Uterus (tissue), 3 donors: ENCODE measurements at regions not wholly inside any gene's neighbourhood (a gene's known extent, or its start where the extent isn't known, plus 50 kb on each side); places are given as distances from the start of the nearest gene placed in this dataset.

ENCODE experiments used
- DNase-seq, 2 donors: peaks; one replicate each; pipeline ENCODE4 v3.0.0-alpha.2; 2019 to 2020
- H3K27ac ChIP-seq, 2 donors: fragments of 200-600 bp; sonication (generic); 1 replicate in 1 of 2; 2 replicates in 1 of 2; pipeline ENCODE4 v1.5.1; 2016 to 2018
- H3K27me3 ChIP-seq, 2 donors: fragments of 200-600 bp; sonication (generic); one replicate each; pipeline ENCODE4 v1.5.1; 2018 to 2019; ENCODE audit warnings: control low read depth in 1 of 2
- H3K36me3 ChIP-seq, 2 donors: fragments of 200-600 bp; sonication (generic); one replicate each; pipeline ENCODE4 v1.5.1; 2019; ENCODE audit warnings: control low read depth in 1 of 2
- H3K4me1 ChIP-seq, 2 donors: fragments of 200-600 bp; sonication (generic); one replicate each; pipeline ENCODE4 v1.5.1; 2018 to 2019; ENCODE audit warnings: control low read depth in 1 of 2
- H3K4me3 ChIP-seq, 2 donors: fragments of 200-600 bp; sonication (generic); 1 replicate in 1 of 2; 2 replicates in 1 of 2; pipeline ENCODE4 v1.5.1; 2018 to 2019; ENCODE audit warnings: mild to moderate bottlenecking in 1 of 2
- H3K9me3 ChIP-seq, 2 donors: fragments of 200-600 bp; sonication (generic); one replicate each; pipeline ENCODE4 v1.5.1; 2019; ENCODE audit warnings: control low read depth in 1 of 2
- CTCF ChIP-seq, 4 experiments: fragments of 200-600 bp in 2 of 4; fragments of 450-650 bp in 2 of 4; sonication (generic) in 2 of 4; IDR thresholded peaks; one replicate each; pipeline ENCODE4 v1.5.1; 2016 to 2019; ENCODE audit warnings: antibody characterized with exemption in 4 of 4, mild to moderate bottlenecking in 2 of 4, moderate library complexity in 1 of 4
- POLR2A ChIP-seq, 2 donors: fragments of 450-650 bp; IDR thresholded peaks; one replicate each; pipeline ENCODE4 v1.6.1; 2016; ENCODE audit warnings: antibody characterized with exemption in 2 of 2, mild to moderate bottlenecking in 1 of 2, moderate library complexity in 1 of 2
- intact Hi-C: fragments of 100-400 bp; cut with DNase I; formaldehyde crosslinking; loops from one replicate; pipeline ENCODE4 v1.15.1; 2023; ENCODE audit warnings: low total_unique reads
- donor health status: DM: yes; HTN: yes; CAD: no.

GRCh38 chr9:85344901-85345300, 396.9 kb downstream of the AGTPBP1 start:
- DNase-seq = no peak
- Histone ChIP-seq H3K9me3 (no peaks in the 10 kb centered on the region), H3K27me3 (no peaks in the 10 kb centered on the region), H3K36me3 (no peaks in the 10 kb centered on the region), H3K27ac (no peak overlapping the region), H3K4me3 (no peak overlapping the region), H3K4me1 (no peaks in the 10 kb centered on the region)
- intact Hi-C loops = no loop called here
- TF ChIP-seq CTCF (IDR thresholded peaks at IDR 0.05) (no peak), POLR2A (IDR thresholded peaks at IDR 0.05) (no peak)

GRCh38 chr9:85339338-85339737, 402.4 kb downstream of the AGTPBP1 start:
- Histone ChIP-seq H3K27ac (no peak overlapping the region), H3K36me3 (no peaks in the 10 kb centered on the region), H3K4me1 (no peaks in the 10 kb centered on the region), H3K9me3 (no peaks in the 10 kb centered on the region), H3K4me3 (no peak overlapping the region), H3K27me3 (no peaks in the 10 kb centered on the region)
- intact Hi-C loops = no loop called here
- TF ChIP-seq POLR2A (IDR thresholded peaks at IDR 0.05) = no peak
- no peak for TF ChIP-seq CTCF (IDR thresholded peaks at IDR 0.05)
- DNase-seq = no peak

GRCh38 chr9:85334228-85334627, 407.5 kb downstream of the AGTPBP1 start:
- intact Hi-C loops = no loop called here
- H3K9me3 ChIP-seq = no peaks in the 10 kb centered on the region
- no peak for DNase-seq

GRCh38 chr9:85332487-85332886, 409.3 kb downstream of the AGTPBP1 start:
- Histone ChIP-seq H3K4me3 (no peak overlapping the region), H3K27me3 (no peaks in the 10 kb centered on the region), H3K27ac (no peak overlapping the region), H3K4me1 (no peaks in the 10 kb centered on the region), H3K36me3 (no peaks in the 10 kb centered on the region), H3K9me3 (no peaks in the 10 kb centered on the region)
- no peak for DNase-seq
- intact Hi-C loops = no loop called here
- TF ChIP-seq POLR2A (IDR thresholded peaks at IDR 0.05) = no peak
- TF ChIP-seq CTCF (IDR thresholded peaks at IDR 0.05) = no peak

More at GRCh38 chr9:85334228-85334627, 407.5 kb downstream of the AGTPBP1 start:
- no peaks in the 10 kb centered on the region for H3K36me3 ChIP-seq
- H3K4me3 ChIP-seq = no peak overlapping the region
- no peaks in the 10 kb centered on the region for H3K4me1 ChIP-seq
- no peaks in the 10 kb centered on the region for H3K27me3 ChIP-seq
- no peak overlapping the region for H3K27ac ChIP-seq
- TF ChIP-seq CTCF (IDR thresholded peaks at IDR 0.05) (no peak), POLR2A (IDR thresholded peaks at IDR 0.05) (no peak)

- Histone ChIP-seq H3K4me3 (no peak overlapping the region), H3K27ac (no peak overlapping the region), H3K36me3 (no peaks in the 10 kb centered on the region), H3K4me1 (no peaks in the 10 kb centered on the region), H3K27me3 (no peaks in the 10 kb centered on the region), H3K9me3 (no peaks in the 10 kb centered on the region)
- intact Hi-C loops = no loop called here
- no peak for TF ChIP-seq CTCF (IDR thresholded peaks at IDR 0.05)
- TF ChIP-seq POLR2A (IDR thresholded peaks at IDR 0.05) = no peak
- no peak for DNase-seq
Observed at GRCh38 chr9:85331626-85332025, 410.1 kb downstream of the AGTPBP1 start.
